GM12878 (cell line): ENCODE measurements at regions not wholly inside any gene's neighbourhood (a gene's known extent, or its start where the extent isn't known, plus 50 kb on each side); places are given as distances from the start of the nearest gene placed in this dataset.
"Not testable (repeated sequence)": the region's sequence is repeated elsewhere in the genome, so short reads cannot be mapped to it uniquely, and the experiment has no call there.

Source experiments
- ATAC-seq: fragments of 200-7000 bp; cut with Tn5 transposase; 3 replicates; pipeline ENCODE4 v1.9.1; 2020; ENCODE audit warnings: mild to moderate bottlenecking, moderate library complexity
- BruUV-seq: library from RNA; stranded (reverse); fragments of 400-500 nt; replicated peaks from 2 replicates; lab custom pipeline; 2021; lab: Mats Ljungman, UMichigan
- CTCF ChIA-PET: fragments of 300-600 bp; sonication (Branson Sonifier 250); formaldehyde crosslinking; extraction: SDS; loops from one replicate; lab custom pipeline; 2021; ENCODE audit warnings: inconsistent platforms; lab: Yijun Ruan, JAX
- POLR2A ChIA-PET: fragments of 350-600 bp; formaldehyde crosslinking; extraction: SDS; loops from one replicate; lab custom pipeline; 2021; ENCODE audit warnings: inconsistent platforms; lab: Charles Lee
- RAD21 ChIA-PET: fragments of 300-600 bp; sonication (Branson Sonifier 250); formaldehyde crosslinking; loops from one replicate; lab custom pipeline; 2023; ENCODE audit warnings: antibody characterized with exemption; ENCODE audit not compliant: unreplicated experiment; lab: Charles Lee
- SMC1A ChIA-PET: fragments of 300-600 bp; sonication (Branson Sonifier 250); formaldehyde crosslinking; loops from one replicate; lab custom pipeline; 2023; ENCODE audit not compliant: unreplicated experiment, uncharacterized antibody; lab: Charles Lee
- DNase-seq: peaks from one replicate; pipeline ENCODE4 v3.0.0-alpha.2; 2011; ENCODE audit warnings: low read depth, low spot score
- FAIRE-seq: peaks from 3 replicates; lab custom pipeline; 2011; peaks lifted over from hg19 to GRCh38; lab: Jason Lieb, UNC
- H2AFZ ChIP-seq: 2 replicates; pipeline ENCODE4 v1.6.0; 2011; ENCODE audit warnings: low read depth, low read length, control low read depth; ENCODE audit not compliant: control insufficient read depth
- H3K27ac ChIP-seq: 2 replicates; pipeline ENCODE4 v1.5.1; 2011; ENCODE audit warnings: control low read depth; ENCODE audit not compliant: control insufficient read depth, insufficient read depth
- H3K27me3 ChIP-seq, 2 experiments: replicated peaks in 1 of 2; 2 replicates each; pipeline versions ENCODE4 v1.6.0 to v1.6.1; 2011; ENCODE audit warnings: low read length in 1 of 2; ENCODE audit not compliant: control insufficient read depth in 2 of 2, insufficient read depth in 2 of 2
- H3K36me3 ChIP-seq, 2 experiments: 2 replicates each; pipeline ENCODE4 v1.5.1; 2011; ENCODE audit warnings: low read length in 1 of 2; ENCODE audit not compliant: control insufficient read depth in 2 of 2, insufficient read depth in 2 of 2
- H3K4me1 ChIP-seq: 2 replicates; pipeline ENCODE4 v1.6.1; 2011; ENCODE audit warnings: mild to moderate bottlenecking, low read length, moderate library complexity, mixed read lengths; ENCODE audit not compliant: control insufficient read depth, insufficient read depth
- H3K4me2 ChIP-seq: 2 replicates; pipeline ENCODE4 v1.6.0; 2011; ENCODE audit warnings: control low read depth; ENCODE audit not compliant: control insufficient read depth, insufficient read depth
- H3K4me3 ChIP-seq: fragments of 200-600 bp; sonication (generic); 2 replicates; pipeline ENCODE4 v1.5.1; 2016
- H3K79me2 ChIP-seq: 2 replicates; pipeline ENCODE4 v1.6.0; 2011; ENCODE audit warnings: low read length; ENCODE audit not compliant: control insufficient read depth, insufficient read depth
- H3K9ac ChIP-seq: 2 replicates; pipeline ENCODE4 v1.8.0; 2011; ENCODE audit warnings: low read length, control low read depth, mixed read lengths; ENCODE audit not compliant: control insufficient read depth, insufficient read depth
- H3K9me3 ChIP-seq: replicated peaks from 3 replicates; pipeline ENCODE4 v1.5.1; 2011; ENCODE audit warnings: mild to moderate bottlenecking, low read length; ENCODE audit not compliant: control insufficient read depth, insufficient read depth
- H4K20me1 ChIP-seq: 2 replicates; pipeline ENCODE4 v1.6.0; 2011; ENCODE audit not compliant: control insufficient read depth, insufficient read depth
- CEBPB ChIP-seq, 2 experiments: fragments of 150-350 bp in 1 of 2; IDR thresholded peaks; 2 replicates each; pipeline ENCODE4 v1.6.1; 2012 to 2014; ENCODE audit warnings: low read depth in 2 of 2, low read length in 2 of 2, borderline replicate concordance in 1 of 2, inconsistent platforms in 1 of 2
- CEBPZ ChIP-seq: fragments of 150-350 bp; IDR thresholded peaks from 2 replicates; pipeline ENCODE4 v1.6.1; 2016; ENCODE audit warnings: low read depth, low read length
- CHD1 ChIP-seq: IDR thresholded peaks from 2 replicates; pipeline ENCODE4 v1.6.1; 2012; ENCODE audit warnings: low read depth, low read length, improper control_type of control experiment
- E2F8 ChIP-seq: fragments of 450-650 bp; IDR thresholded peaks from 2 replicates; pipeline ENCODE4 v1.6.1; 2018; ENCODE audit warnings: mild to moderate bottlenecking, low read depth, moderate library complexity; ENCODE audit not compliant: partially characterized antibody
- FOXK2 ChIP-seq: fragments of 450-650 bp; IDR thresholded peaks from 2 replicates; pipeline ENCODE4 v1.6.1; 2017; ENCODE audit warnings: mild to moderate bottlenecking, moderate library complexity
- IRF3 ChIP-seq: fragments of 450-650 bp; IDR thresholded peaks from 2 replicates; pipeline ENCODE4 v1.6.1; 2014; ENCODE audit warnings: mild to moderate bottlenecking
- JUND ChIP-seq: IDR thresholded peaks from 2 replicates; pipeline ENCODE4 v1.6.1; 2012; ENCODE audit warnings: low read depth, mild to moderate bottlenecking, low read length, improper control_type of control experiment, moderate library complexity
- KAT2A ChIP-seq: conservative IDR thresholded peaks from 2 replicates; pipeline ENCODE4 v1.6.1; 2011; ENCODE audit warnings: low read depth, low read length; ENCODE audit not compliant: control insufficient read depth
- NBN ChIP-seq: fragments of 450-650 bp; IDR thresholded peaks from 2 replicates; pipeline ENCODE4 v1.6.1; 2016
- WGBS: methylation state at CpG from one replicate; pipeline ENCODE4 v1.1.6; 2016; ENCODE audit warnings: low lambda C conversion rate; ENCODE audit not compliant: insufficient replicate concordance, insufficient coverage; ENCODE audit errors: missing lambda C conversion rate; 5-methylcytosine and 5-hydroxymethylcytosine counted together
- in situ Hi-C: fragments of 300-500 bp; cut with MboI; formaldehyde crosslinking; loops from 9 replicates; pipeline ENCODE4 v1.14.3; 2018; ENCODE audit warnings: mixed read lengths
- intact Hi-C: fragments of 100-400 bp; cut with micrococcal nuclease; formaldehyde crosslinking; loops from one replicate; pipeline ENCODE4 v1.14.2; 2022; ENCODE audit not compliant: unreplicated experiment

GRCh38 chr14:78048120-78048519 lies 122.1 kb upstream of the NRXN3 start:
- no peak overlapping the region for H3K27ac ChIP-seq
- TF ChIP-seq E2F8 (no peak), CEBPB (IDR thresholded peaks at IDR 0.05; ENCODE audit: borderline replicate concordance in 1 of 2, low read depth in 2 of 2, low read length in 2 of 2) (no peak), NBN (no peak), CEBPZ (no peak), JUND (no peak), CHD1 (no peak), IRF3 (no peak), KAT2A (no peak), FOXK2 (no peak)
- ChIA-PET SMC1A (no interaction called here), CTCF (no interaction called here), POLR2A (no interaction called here), RAD21 (no interaction called here)
- ATAC-seq (no peak), FAIRE-seq (no peak), DNase-seq (no peak)
- no peak overlapping the region for H3K9ac ChIP-seq
- no peak overlapping the region for H2AFZ ChIP-seq
- H3K4me1 ChIP-seq = no peaks in the 10 kb centered on the region
- BruUV-seq = no TSS peak
- H3K36me3 ChIP-seq = no peaks in the 10 kb centered on the region
- no peak overlapping the region for H3K4me2 ChIP-seq
- WGBS = 0% methylated on average over 1 of the region's 1 CpG
- no peak overlapping the region for H3K4me3 ChIP-seq
- no peaks in the 10 kb centered on the region for H3K79me2 ChIP-seq
- H3K9me3 ChIP-seq = no peaks in the 10 kb centered on the region
- intact Hi-C loops (no loop called here), in situ Hi-C loops (no loop called here)
- H3K27me3 ChIP-seq = no peaks in the 10 kb centered on the region
- no peaks in the 10 kb centered on the region for H4K20me1 ChIP-seq

GRCh38 chr14:78056890-78057289 lies 113.3 kb upstream of the NRXN3 start:
- H3K4me3 ChIP-seq, H3K4me1 ChIP-seq, FAIRE-seq, H3K9me3 ChIP-seq, H2AFZ ChIP-seq, H3K27me3 ChIP-seq, DNase-seq, H3K36me3 ChIP-seq, RAD21 ChIA-PET, H4K20me1 ChIP-seq, H3K27ac ChIP-seq, SMC1A ChIA-PET, intact Hi-C loops, CTCF ChIA-PET, POLR2A ChIA-PET, BruUV-seq, ATAC-seq, H3K79me2 ChIP-seq, in situ Hi-C loops, H3K4me2 ChIP-seq, H3K9ac ChIP-seq: not testable (repeated sequence)
- WGBS = 50% methylated on average over 2 of the region's 2 CpGs
